ENCODE measurements at regions not wholly inside any gene's neighbourhood (a gene's known extent, or its start where the extent isn't known, plus 50 kb on each side); places are given as distances from the start of the nearest gene placed in this dataset.

GRCh38 chr11:42890773-42891172 is 421.0 kb upstream of the API5 start:
- peaks cover 4% of the 10 kb centered on the region for H3K9me3 Mint-ChIP-seq
- no peak overlapping the region for H3K27ac Mint-ChIP-seq
- TF ChIP-seq, protein P1, sequence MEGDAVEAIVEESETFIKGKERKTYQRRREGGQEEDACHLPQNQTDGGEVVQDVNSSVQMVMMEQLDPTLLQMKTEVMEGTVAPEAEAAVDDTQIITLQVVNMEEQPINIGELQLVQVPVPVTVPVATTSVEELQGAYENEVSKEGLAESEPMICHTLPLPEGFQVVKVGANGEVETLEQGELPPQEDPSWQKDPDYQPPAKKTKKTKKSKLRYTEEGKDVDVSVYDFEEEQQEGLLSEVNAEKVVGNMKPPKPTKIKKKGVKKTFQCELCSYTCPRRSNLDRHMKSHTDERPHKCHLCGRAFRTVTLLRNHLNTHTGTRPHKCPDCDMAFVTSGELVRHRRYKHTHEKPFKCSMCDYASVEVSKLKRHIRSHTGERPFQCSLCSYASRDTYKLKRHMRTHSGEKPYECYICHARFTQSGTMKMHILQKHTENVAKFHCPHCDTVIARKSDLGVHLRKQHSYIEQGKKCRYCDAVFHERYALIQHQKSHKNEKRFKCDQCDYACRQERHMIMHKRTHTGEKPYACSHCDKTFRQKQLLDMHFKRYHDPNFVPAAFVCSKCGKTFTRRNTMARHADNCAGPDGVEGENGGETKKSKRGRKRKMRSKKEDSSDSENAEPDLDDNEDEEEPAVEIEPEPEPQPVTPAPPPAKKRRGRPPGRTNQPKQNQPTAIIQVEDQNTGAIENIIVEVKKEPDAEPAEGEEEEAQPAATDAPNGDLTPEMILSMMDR (IDR thresholded peaks at IDR 0.05) = no peak
- no peak overlapping the region for H3K4me3 Mint-ChIP-seq
- no peaks in the 10 kb centered on the region for H3K36me3 Mint-ChIP-seq (ENCODE audit: low read depth)
- no peaks in the 10 kb centered on the region for H3K4me1 Mint-ChIP-seq
- H3K27me3 Mint-ChIP-seq (ENCODE audit: low read depth, poor library complexity) = no peaks in the 10 kb centered on the region
- no peak for DNase-seq

DNA sequence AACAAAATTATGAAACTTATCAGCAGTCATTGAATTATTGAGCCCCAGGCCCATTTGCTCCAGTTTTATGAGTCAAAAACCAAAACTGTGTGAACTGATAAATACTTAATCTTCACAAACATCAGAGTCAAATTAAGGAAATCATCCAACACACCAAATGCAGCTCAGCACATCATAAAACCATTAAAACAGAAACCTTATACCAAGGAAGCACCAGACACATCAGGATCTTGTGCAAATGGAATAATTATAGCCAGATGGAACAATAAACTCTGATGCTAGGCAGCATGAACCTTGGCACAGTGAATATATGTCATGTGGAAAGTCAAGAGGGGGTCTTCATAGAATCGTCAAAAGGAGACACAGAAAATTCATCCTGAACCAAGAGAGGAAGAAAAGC is 410.7 kb upstream of the API5 start:
- H3K27ac Mint-ChIP-seq = no peak overlapping the region
- DNase-seq = no peak
- H3K27me3 Mint-ChIP-seq (ENCODE audit: low read depth, poor library complexity) = no peaks in the 10 kb centered on the region
- TF ChIP-seq, protein P1 (IDR thresholded peaks at IDR 0.05) = no peak
- no peaks in the 10 kb centered on the region for H3K4me1 Mint-ChIP-seq
- peaks cover 14% of the 10 kb centered on the region for H3K9me3 Mint-ChIP-seq
- H3K4me3 Mint-ChIP-seq = no peak overlapping the region
- H3K36me3 Mint-ChIP-seq (ENCODE audit: low read depth) = no peaks in the 10 kb centered on the region

DNA sequence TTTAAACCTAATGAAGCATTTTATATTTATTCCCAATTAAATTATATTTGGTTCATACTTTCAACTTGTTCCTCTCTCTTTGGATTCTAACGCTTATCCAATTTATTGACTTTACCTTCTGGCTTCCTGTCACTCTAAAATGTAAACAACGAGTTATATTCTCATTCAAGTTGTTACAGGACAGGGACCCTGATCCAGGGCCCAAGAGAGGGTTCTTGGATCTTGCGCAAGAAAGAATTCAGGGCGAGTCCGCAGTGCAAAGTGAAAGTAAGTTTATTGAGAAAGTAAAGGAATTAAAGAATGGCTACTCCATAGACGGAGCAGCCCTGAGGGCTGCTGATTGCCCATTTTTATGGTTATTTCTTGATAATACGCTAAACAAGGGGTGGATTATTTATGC is 405.6 kb upstream of the API5 start:
- DNase-seq = no peak
- peaks cover 2% of the 10 kb centered on the region for H3K27me3 Mint-ChIP-seq (ENCODE audit: low read depth, poor library complexity)
- peaks cover 24% of the 10 kb centered on the region for H3K9me3 Mint-ChIP-seq

GRCh38 chr11:42913731-42914130 is 398.1 kb upstream of the API5 start:
- Mint-ChIP-seq H3K4me1 (no peaks in the 10 kb centered on the region), H3K27ac (no peak overlapping the region), H3K36me3 (ENCODE audit: low read depth) (no peaks in the 10 kb centered on the region), H3K27me3 (ENCODE audit: low read depth, poor library complexity) (peaks cover 5% of the 10 kb centered on the region), H3K4me3 (no peak overlapping the region), H3K9me3 (peaks cover 52% of the 10 kb centered on the region)
- no peak for DNase-seq
- TF ChIP-seq, protein P1 (IDR thresholded peaks at IDR 0.05) = no peak

More for the DNA sequence above, 405.6 kb upstream of the API5 start:
- Mint-ChIP-seq H3K36me3 (ENCODE audit: low read depth) (no peaks in the 10 kb centered on the region), H3K4me1 (no peaks in the 10 kb centered on the region), H3K27ac (no peak overlapping the region), H3K4me3 (no peak overlapping the region)
- TF ChIP-seq, protein P1 (IDR thresholded peaks at IDR 0.05) = no peak

GRCh38 chr11:42923651-42924050 is 388.1 kb upstream of the API5 start:
- Mint-ChIP-seq H3K4me1 (no peaks in the 10 kb centered on the region), H3K9me3 (peaks cover 15% of the 10 kb centered on the region), H3K4me3 (no peak overlapping the region), H3K27me3 (ENCODE audit: low read depth, poor library complexity) (peaks cover 3% of the 10 kb centered on the region), H3K27ac (no peak overlapping the region), H3K36me3 (ENCODE audit: low read depth) (no peaks in the 10 kb centered on the region)
- TF ChIP-seq, protein P1 (IDR thresholded peaks at IDR 0.05) = no peak
- DNase-seq = no peak

DNA sequence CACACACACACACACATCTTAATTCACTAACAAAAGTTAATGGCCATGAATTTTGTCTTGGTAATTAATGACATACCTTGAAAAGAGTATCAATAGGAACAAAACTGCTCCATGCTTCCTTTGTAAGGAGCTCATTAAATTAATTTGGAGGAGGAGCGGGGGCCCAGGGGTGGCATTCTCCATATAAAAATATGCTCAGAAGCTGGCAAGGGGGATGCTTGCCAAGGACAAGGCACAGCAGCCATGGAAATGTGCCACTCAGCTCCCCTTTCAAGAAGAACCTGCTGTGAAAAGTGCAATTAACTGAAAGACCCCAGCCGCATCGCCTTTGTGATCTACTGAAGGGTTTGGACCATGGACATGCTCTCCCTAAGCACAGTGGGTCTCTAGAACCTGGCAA is 385.9 kb upstream of the API5 start:
- Mint-ChIP-seq H3K27ac (no peak overlapping the region), H3K4me3 (no peak overlapping the region), H3K9me3 (peaks cover 11% of the 10 kb centered on the region), H3K4me1 (no peaks in the 10 kb centered on the region), H3K27me3 (ENCODE audit: low read depth, poor library complexity) (no peaks in the 10 kb centered on the region), H3K36me3 (ENCODE audit: low read depth) (no peaks in the 10 kb centered on the region)
- DNase-seq = no peak
- TF ChIP-seq, protein P1 (IDR thresholded peaks at IDR 0.05) = no peak
